GM23248 (cell line): ENCODE measurements at regions not wholly inside any gene's neighbourhood (a gene's known extent, or its start where the extent isn't known, plus 50 kb on each side); places are given as distances from the start of the nearest gene placed in this dataset.

ENCODE experiments used
- DNase-seq: peaks from one replicate; pipeline ENCODE4 v3.0.0-alpha.2; 2015
- H2AFZ ChIP-seq: fragments of 200-600 bp; sonication (generic); 2 replicates; pipeline ENCODE4 v1.6.1; 2016; ENCODE audit warnings: antibody characterized with exemption
- H3F3A ChIP-seq: fragments of 200-600 bp; sonication (generic); 2 replicates; pipeline ENCODE4 v1.6.1; 2016; ENCODE audit warnings: mild to moderate bottlenecking, antibody characterized with exemption, mixed run types; ENCODE audit not compliant: insufficient read depth
- H3K27ac ChIP-seq: fragments of 200-600 bp; sonication (generic); 2 replicates; pipeline ENCODE4 v1.5.1; 2016; ENCODE audit warnings: mild to moderate bottlenecking
- H3K27me3 ChIP-seq: fragments of 200-600 bp; sonication (generic); replicated peaks from 2 replicates; pipeline ENCODE4 v1.6.1; 2016; ENCODE audit warnings: mild to moderate bottlenecking; ENCODE audit not compliant: insufficient read depth
- H3K36me3 ChIP-seq: fragments of 200-600 bp; sonication (generic); 2 replicates; pipeline ENCODE4 v1.6.1; 2016; ENCODE audit warnings: low read depth, mild to moderate bottlenecking
- H3K4me1 ChIP-seq: fragments of 200-600 bp; sonication (generic); 2 replicates; pipeline ENCODE4 v1.6.1; 2016; ENCODE audit warnings: mild to moderate bottlenecking; ENCODE audit not compliant: insufficient read depth
- H3K4me2 ChIP-seq: fragments of 200-600 bp; sonication (generic); one replicate; pipeline ENCODE4 v1.6.1; 2016; ENCODE audit warnings: mild to moderate bottlenecking; ENCODE audit not compliant: unreplicated experiment
- H3K4me3 ChIP-seq: fragments of 200-600 bp; sonication (generic); 2 replicates; pipeline ENCODE4 v1.5.1; 2016; ENCODE audit warnings: mild to moderate bottlenecking
- H3K79me2 ChIP-seq: fragments of 200-600 bp; sonication (generic); 2 replicates; pipeline ENCODE4 v1.6.1; 2016; ENCODE audit warnings: mild to moderate bottlenecking; ENCODE audit not compliant: insufficient read depth
- H3K9ac ChIP-seq: fragments of 200-600 bp; sonication (generic); 2 replicates; pipeline ENCODE4 v1.6.1; 2016; ENCODE audit warnings: mild to moderate bottlenecking
- H3K9me2 ChIP-seq: fragments of 200-600 bp; sonication (generic); 2 replicates; pipeline ENCODE4 v1.6.1; 2016; ENCODE audit warnings: mixed run types, mild to moderate bottlenecking, moderate library complexity; ENCODE audit not compliant: insufficient read depth
- H3K9me3 ChIP-seq: fragments of 200-600 bp; sonication (generic); one replicate; pipeline ENCODE4 v1.6.1; 2017; ENCODE audit warnings: low read depth
- H4K20me1 ChIP-seq: fragments of 200-600 bp; sonication (generic); 2 replicates; pipeline ENCODE4 v1.6.0; 2016; ENCODE audit not compliant: insufficient read depth
- EZH2 ChIP-seq: fragments of 200-600 bp; sonication (generic); IDR thresholded peaks from 2 replicates; pipeline ENCODE4 v1.6.1; 2018; ENCODE audit warnings: antibody characterized with exemption, mild to moderate bottlenecking; ENCODE audit not compliant: insufficient read depth, poor library complexity, severe bottlenecking
- EZH2phosphoT487 ChIP-seq: fragments of 200-600 bp; sonication (generic); IDR thresholded peaks from 2 replicates; pipeline ENCODE4 v1.6.1; 2018; ENCODE audit warnings: antibody characterized with exemption, moderate library complexity, mild to moderate bottlenecking, low read depth; ENCODE audit not compliant: insufficient read depth
- WGBS, 2 experiments: methylation state at CpG; one replicate each; pipeline ENCODE4 v1.1.6; 2015 to 2017; ENCODE audit warnings: low lambda C conversion rate in 2 of 2, low coverage in 1 of 2; ENCODE audit errors: missing lambda C conversion rate in 2 of 2; 5-methylcytosine and 5-hydroxymethylcytosine counted together
- in situ Hi-C: fragments of 300-500 bp; cut with MboI; formaldehyde crosslinking; loops from 2 replicates; pipeline ENCODE4 v1.15.0; 2020

- H3K9ac ChIP-seq: peak overlapping the region; percentile 65
- peak; percentile 48 for DNase-seq
- TF ChIP-seq EZH2phosphoT487 (no peak), EZH2 (no peak)
- no peaks in the 10 kb centered on the region for H3K4me1 ChIP-seq
- 19 to 21% methylated on average over 10 of the region's 10 CpGs for WGBS, 2 experiments
- no peaks in the 10 kb centered on the region for H3K9me3 ChIP-seq
- peak overlapping the region; percentile 60 for H3K4me3 ChIP-seq
- H3K27ac ChIP-seq: no peak overlapping the region
- no peaks in the 10 kb centered on the region for H3K27me3 ChIP-seq
- no peaks in the 10 kb centered on the region for H4K20me1 ChIP-seq
- no peaks in the 10 kb centered on the region for H3K36me3 ChIP-seq
- H3K4me2 ChIP-seq: peak overlapping the region; percentile 61
- in situ Hi-C loops: no loop called here
- no peaks in the 10 kb centered on the region for H3K9me2 ChIP-seq
- peak overlapping the region; percentile 84 for H2AFZ ChIP-seq
- H3F3A ChIP-seq: no peaks in the 10 kb centered on the region
- H3K79me2 ChIP-seq: no peaks in the 10 kb centered on the region
Measured at GRCh38 chr4:75180790-75181776, 248.2 kb downstream of the PARM1 start.

- no peaks in the 10 kb centered on the region for H3K79me2 ChIP-seq
- H2AFZ ChIP-seq: peak overlapping the region; percentile 84
- no peaks in the 10 kb centered on the region for H3K9me2 ChIP-seq
- H3K9ac ChIP-seq: no peak overlapping the region
- H3K4me2 ChIP-seq: no peak overlapping the region
- H4K20me1 ChIP-seq: no peaks in the 10 kb centered on the region
- no peak for DNase-seq
- no peaks in the 10 kb centered on the region for H3F3A ChIP-seq
- no peaks in the 10 kb centered on the region for H3K9me3 ChIP-seq
- H3K4me1 ChIP-seq: no peaks in the 10 kb centered on the region
- no peak overlapping the region for H3K4me3 ChIP-seq
- no peak overlapping the region for H3K27ac ChIP-seq
- no peak for TF ChIP-seq EZH2phosphoT487
- TF ChIP-seq EZH2: no peak
- H3K27me3 ChIP-seq: no peaks in the 10 kb centered on the region
- in situ Hi-C loops: no loop called here
- no peaks in the 10 kb centered on the region for H3K36me3 ChIP-seq
Measured at GRCh38 chr4:75180217-75180616, 247.3 kb downstream of the PARM1 start.

- no peaks in the 10 kb centered on the region for H3K9me2 ChIP-seq
- no peak for DNase-seq
- H2AFZ ChIP-seq: no peak overlapping the region
- no peaks in the 10 kb centered on the region for H4K20me1 ChIP-seq
- no peaks in the 10 kb centered on the region for H3F3A ChIP-seq
- in situ Hi-C loops: no loop called here
- H3K4me2 ChIP-seq: no peak overlapping the region
- H3K79me2 ChIP-seq: no peaks in the 10 kb centered on the region
- H3K9ac ChIP-seq: no peak overlapping the region
- no peaks in the 10 kb centered on the region for H3K9me3 ChIP-seq
- H3K27me3 ChIP-seq: no peaks in the 10 kb centered on the region
- H3K36me3 ChIP-seq: no peaks in the 10 kb centered on the region
- H3K4me3 ChIP-seq: no peak overlapping the region
- H3K4me1 ChIP-seq: no peaks in the 10 kb centered on the region
- no peak overlapping the region for H3K27ac ChIP-seq
- TF ChIP-seq EZH2 (no peak), EZH2phosphoT487 (no peak)
Measured at GRCh38 chr4:75179510-75179909, 246.6 kb downstream of the PARM1 start.

GRCh38 chr4:75172551-75172950, 239.6 kb downstream of the PARM1 start:
- in situ Hi-C loops: no loop called here
- H3K9me3 ChIP-seq: no peaks in the 10 kb centered on the region

More at GRCh38 chr4:75172551-75172950, 239.6 kb downstream of the PARM1 start:
- H2AFZ ChIP-seq: no peak overlapping the region
- H3K4me3 ChIP-seq: no peak overlapping the region
- no peaks in the 10 kb centered on the region for H3K27me3 ChIP-seq
- H3K27ac ChIP-seq: no peak overlapping the region
- no peaks in the 10 kb centered on the region for H3K79me2 ChIP-seq
- no peaks in the 10 kb centered on the region for H3K4me1 ChIP-seq
- H3K4me2 ChIP-seq: no peak overlapping the region
- TF ChIP-seq EZH2phosphoT487 (no peak), EZH2 (no peak)
- H3F3A ChIP-seq: no peaks in the 10 kb centered on the region
- H3K9me2 ChIP-seq: no peaks in the 10 kb centered on the region
- no peak overlapping the region for H3K9ac ChIP-seq
- no peaks in the 10 kb centered on the region for H4K20me1 ChIP-seq
- no peak for DNase-seq
- H3K36me3 ChIP-seq: no peaks in the 10 kb centered on the region
